Lung (tissue), 11 donors: ENCODE measurements at regions not wholly inside any gene's neighbourhood (a gene's known extent, or its start where the extent isn't known, plus 50 kb on each side); places are given as distances from the start of the nearest gene placed in this dataset.

ENCODE experiments used
- ATAC-seq: fragments of 200-7000 bp; cut with Tn5 transposase; one replicate; pipeline ENCODE4 v1.9.1; 2020; ENCODE audit warnings: moderate number of reproducible peaks; ENCODE audit not compliant: insufficient read depth, low FRiP score
- DNase-seq, 3 donors: peaks; one replicate each; pipeline ENCODE4 v3.0.0-alpha.2; 2013 to 2017
- H3K27ac ChIP-seq, 2 donors: one replicate each; pipeline ENCODE4 v1.5.1; 2013; ENCODE audit warnings: mild to moderate bottlenecking in 2 of 2, moderate library complexity in 2 of 2, control low read depth in 1 of 2, inconsistent platforms in 1 of 2, low read depth in 1 of 2, low read length in 1 of 2
- H3K27me3 ChIP-seq, 3 donors: one replicate each; pipeline ENCODE4 v1.5.1; 2013; ENCODE audit warnings: low read length in 2 of 3; ENCODE audit not compliant: control insufficient read depth in 3 of 3, insufficient read depth in 3 of 3
- H3K36me3 ChIP-seq, 4 donors: one replicate each; pipeline ENCODE4 v1.5.1; 2013; ENCODE audit warnings: low read length in 4 of 4, mild to moderate bottlenecking in 1 of 4, moderate library complexity in 1 of 4; ENCODE audit not compliant: control insufficient read depth in 4 of 4, insufficient read depth in 4 of 4
- H3K4me1 ChIP-seq, 5 donors: one replicate each; pipeline ENCODE4 v1.5.1; 2013; ENCODE audit warnings: low read length in 5 of 5, mild to moderate bottlenecking in 2 of 5, moderate library complexity in 1 of 5; ENCODE audit not compliant: control insufficient read depth in 5 of 5, insufficient read depth in 5 of 5
- H3K4me3 ChIP-seq: one replicate; pipeline ENCODE4 v1.5.1; 2013; ENCODE audit warnings: mild to moderate bottlenecking, control low read depth, moderate library complexity
- H3K9ac ChIP-seq, 2 donors: one replicate each; pipeline ENCODE4 v1.5.1; 2013; ENCODE audit warnings: low read length in 2 of 2, control low read depth in 1 of 2; ENCODE audit not compliant: insufficient read depth in 1 of 2
- H3K9me3 ChIP-seq, 4 donors: one replicate each; pipeline ENCODE4 v1.5.1; 2013; ENCODE audit warnings: low read length in 3 of 4, mild to moderate bottlenecking in 1 of 4, moderate library complexity in 1 of 4; ENCODE audit not compliant: control insufficient read depth in 4 of 4, insufficient read depth in 3 of 4
- CTCF ChIP-seq: IDR thresholded peaks from 2 replicates; pipeline ENCODE4 v1.5.1; 2012; ENCODE audit warnings: mild to moderate bottlenecking; ENCODE audit errors: control extremely low read depth, extremely low read depth
- WGBS, 2 donors: extraction: QIAGEN DNeasy Blood & Tissue Kit; methylation state at CpG; one replicate each; pipeline ENCODE4 v1.1.7; 2013; 5-methylcytosine and 5-hydroxymethylcytosine counted together
- donor health status: control.
- donor health status: control.
- donor health status: Bipolar disorder and iron deficiency.
- donor health status: healthy.
- donor health status: DM: yes; HTN: yes; CAD: no.

DNA sequence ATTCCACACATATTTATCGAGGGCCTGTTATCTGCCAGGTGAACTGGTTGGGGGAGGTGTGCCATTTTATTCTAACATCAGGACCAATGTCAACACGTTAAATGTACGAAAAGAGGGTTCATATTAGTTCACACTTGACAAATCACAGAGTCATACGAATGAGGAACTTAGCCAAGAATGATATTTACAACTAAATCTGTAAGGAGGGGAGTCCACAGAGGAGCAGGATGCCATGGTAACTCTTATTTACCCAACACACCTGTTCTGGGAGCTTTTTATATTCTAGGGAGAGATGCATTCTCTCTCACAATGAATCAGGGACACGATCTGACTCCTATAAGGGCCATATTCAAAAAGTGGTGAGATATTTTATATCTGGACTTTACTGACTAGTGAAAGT, 144.1 kb downstream of the CDC42EP3 start:
- no peak overlapping the region for H3K4me3 ChIP-seq
- peaks cover 0 to 3% (median 0%) of the 10 kb centered on the region in 3 donors for H3K27me3 ChIP-seq
- peaks cover 4 to 22% (median 9%) of the 10 kb centered on the region in 5 donors for H3K4me1 ChIP-seq
- H3K36me3 ChIP-seq = no peaks in the 10 kb centered on the region
- TF ChIP-seq CTCF = no peak
- H3K27ac ChIP-seq = peak overlapping the region in 1 of 2 donors; percentile 9
- H3K9ac ChIP-seq = no peak overlapping the region
- ATAC-seq (no peak), DNase-seq (peak in 1 of 3 donors; percentile 30)
- WGBS, 2 donors = 51 to 60% methylated on average over 5 of the region's 5 CpGs
- H3K9me3 ChIP-seq = no peaks in the 10 kb centered on the region

GRCh38 chr2:37529830-37530415, 141.5 kb downstream of the CDC42EP3 start:
- ATAC-seq = no peak
- WGBS, 2 donors = 78 to 85% methylated on average over 1 of the region's 1 CpG
- Histone ChIP-seq H3K9me3 (no peaks in the 10 kb centered on the region), H3K36me3 (no peaks in the 10 kb centered on the region), H3K4me3 (no peak overlapping the region), H3K27me3 (peaks cover 0 to 5% (median 0%) of the 10 kb centered on the region in 3 donors), H3K4me1 (peaks cover 0 to 8% (median 0%) of the 10 kb centered on the region in 5 donors), H3K27ac (no peak overlapping the region), H3K9ac (no peak overlapping the region)
- TF ChIP-seq CTCF = no peak
- peak in 2 of 3 donors; percentile 26 to 35 for DNase-seq

DNA sequence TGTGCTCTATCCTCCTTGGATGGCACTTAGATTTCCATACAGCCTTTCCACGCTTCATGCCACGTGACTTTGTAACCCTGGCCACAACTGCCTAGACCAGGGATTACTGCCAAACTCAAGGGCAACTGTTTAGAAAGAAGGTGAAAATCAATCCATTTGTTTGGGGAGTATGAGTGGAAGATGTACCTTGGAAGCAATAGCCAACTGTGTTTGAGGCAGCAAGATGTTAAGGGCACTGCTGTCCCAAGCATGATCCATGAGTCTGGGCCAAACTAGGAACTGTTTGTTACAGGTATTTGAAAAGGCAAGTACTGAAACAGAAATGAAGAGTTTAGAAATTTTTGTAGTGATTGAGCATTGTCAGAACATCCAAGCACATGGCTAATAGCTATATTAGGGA, 138.9 kb downstream of the CDC42EP3 start:
- no peak for DNase-seq
- WGBS, 2 donors = 94 to 99% methylated on average over 2 of the region's 2 CpGs
- ATAC-seq = no peak

More for the DNA sequence above, 138.9 kb downstream of the CDC42EP3 start:
- Histone ChIP-seq H3K4me1 (peaks cover 0 to 8% (median 0%) of the 10 kb centered on the region in 5 donors), H3K9me3 (no peaks in the 10 kb centered on the region), H3K36me3 (no peaks in the 10 kb centered on the region), H3K27me3 (peaks cover 0 to 2% (median 0%) of the 10 kb centered on the region in 3 donors), H3K27ac (no peak overlapping the region), H3K9ac (no peak overlapping the region), H3K4me3 (no peak overlapping the region)
- TF ChIP-seq CTCF = no peak
